ENCODE measurements at regions not wholly inside any gene's neighbourhood (a gene's known extent, or its start where the extent isn't known, plus 50 kb on each side); places are given as distances from the start of the nearest gene placed in this dataset.

DNA sequence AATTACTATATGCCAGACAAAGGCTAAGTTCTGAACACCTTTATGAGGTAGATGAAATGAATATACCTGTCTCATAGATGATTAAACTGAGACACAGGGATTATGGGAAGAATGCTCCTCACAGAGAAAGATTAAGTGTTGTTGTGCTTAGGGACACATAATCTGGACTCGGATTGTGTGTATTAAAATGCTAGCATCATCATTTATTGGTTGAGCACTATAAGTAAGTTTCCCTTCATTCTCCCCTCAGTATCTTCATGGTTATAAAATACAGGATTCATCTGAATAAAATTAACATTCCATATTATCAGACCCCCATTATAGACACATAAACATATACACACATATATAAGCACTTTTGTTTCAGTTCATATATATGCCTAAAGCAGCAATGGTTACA, 463.5 kb downstream of the PPP4R3C start:
- no peaks in the 10 kb centered on the region for H3K4me1 ChIP-seq (ENCODE audit: control insufficient read depth in 2 of 2, insufficient read depth in 2 of 2, low read length in 2 of 2)
- Mint-ChIP-seq H3K27ac (no peak overlapping the region), H3K4me1 (no peaks in the 10 kb centered on the region), H3K4me3 (no peak overlapping the region), H3K9me3 (ENCODE audit: insufficient read depth) (peaks cover 3% of the 10 kb centered on the region), H3K27me3 (no peaks in the 10 kb centered on the region)
- DNase-seq: no peak
- H3K27ac ChIP-seq (ENCODE audit: low read length in 2 of 2): no peak overlapping the region
- no peaks in the 10 kb centered on the region for H4K20me1 ChIP-seq (ENCODE audit: control insufficient read depth, insufficient read depth, low read length, poor library complexity, severe bottlenecking)
- no peaks in the 10 kb centered on the region for H3K27me3 ChIP-seq (replicated peaks in 1 of 4; ENCODE audit: control extremely low read depth in 1 of 4, control insufficient read depth in 3 of 4, insufficient read depth in 4 of 4, low read length in 3 of 4)
- H3K4me2 ChIP-seq (replicated peaks; ENCODE audit: low read depth, low read length, poor library complexity, severe bottlenecking): no peak overlapping the region
- H3K79me2 ChIP-seq (ENCODE audit: control insufficient read depth, insufficient read depth, low read length): no peaks in the 10 kb centered on the region
- H3K36me3 ChIP-seq (replicated peaks in 1 of 2; ENCODE audit: control extremely low read depth in 1 of 2, control insufficient read depth in 1 of 2, extremely low read depth in 1 of 2, insufficient read depth in 2 of 2, low read length in 1 of 2): no peaks in the 10 kb centered on the region
- no peak for TF ChIP-seq CTCF (IDR thresholded peaks at IDR 0.05)
- TF ChIP-seq EZH2 (IDR thresholded peaks at IDR 0.05; ENCODE audit: borderline replicate concordance, insufficient read depth, low read depth, low read length, poor library complexity, severe bottlenecking): no peak
- H3K4me3 ChIP-seq (ENCODE audit: control extremely low read depth in 1 of 5, extremely low read depth in 1 of 5, insufficient read depth in 1 of 5, low read depth in 2 of 5, low read length in 4 of 5): no peak overlapping the region
- no peak overlapping the region for H2AFZ ChIP-seq (ENCODE audit: insufficient read depth, low read depth, low read length, poor library complexity, severe bottlenecking)
- no peak for ATAC-seq (ENCODE audit: low read depth)
- intact Hi-C loops (cut with micrococcal nuclease): no loop called here
- no peak overlapping the region for H3K9ac ChIP-seq (ENCODE audit: low read length)
- no CpG with 5 or more reads among the region's 1 CpG for WGBS (ENCODE audit: insufficient coverage)
- CTCF ChIA-PET: no interaction called here
- POLR2A ChIA-PET: no interaction called here
- H3K9me3 ChIP-seq (ENCODE audit: control extremely low read depth in 1 of 3, control insufficient read depth in 2 of 3, insufficient read depth in 1 of 3, low read length in 2 of 3): no peaks in the 10 kb centered on the region

GRCh38 chrX:26958261-26958660, 504.9 kb downstream of the PPP4R3C start:
- H3K9ac ChIP-seq (ENCODE audit: low read length): no peak overlapping the region

More at GRCh38 chrX:26958261-26958660, 504.9 kb downstream of the PPP4R3C start:
- TF ChIP-seq EZH2 (IDR thresholded peaks at IDR 0.05; ENCODE audit: borderline replicate concordance, insufficient read depth, low read depth, low read length, poor library complexity, severe bottlenecking) (no peak), CTCF (IDR thresholded peaks at IDR 0.05) (no peak)
- no peaks in the 10 kb centered on the region for H4K20me1 ChIP-seq (ENCODE audit: control insufficient read depth, insufficient read depth, low read length, poor library complexity, severe bottlenecking)
- Mint-ChIP-seq H3K27ac (no peak overlapping the region), H3K27me3 (no peaks in the 10 kb centered on the region), H3K9me3 (ENCODE audit: insufficient read depth) (peaks cover 2% of the 10 kb centered on the region), H3K4me1 (no peaks in the 10 kb centered on the region), H3K4me3 (no peak overlapping the region)
- no peaks in the 10 kb centered on the region for H3K4me1 ChIP-seq (ENCODE audit: control insufficient read depth in 2 of 2, insufficient read depth in 2 of 2, low read length in 2 of 2)
- no peaks in the 10 kb centered on the region for H3K27me3 ChIP-seq (replicated peaks in 1 of 4; ENCODE audit: control extremely low read depth in 1 of 4, control insufficient read depth in 3 of 4, insufficient read depth in 4 of 4, low read length in 3 of 4)
- no peaks in the 10 kb centered on the region for H3K9me3 ChIP-seq (ENCODE audit: control extremely low read depth in 1 of 3, control insufficient read depth in 2 of 3, insufficient read depth in 1 of 3, low read length in 2 of 3)
- H3K27ac ChIP-seq (ENCODE audit: low read length in 2 of 2): no peak overlapping the region
- DNase-seq (no peak), ATAC-seq (ENCODE audit: low read depth) (no peak)
- no peaks in the 10 kb centered on the region for H3K36me3 ChIP-seq (replicated peaks in 1 of 2; ENCODE audit: control extremely low read depth in 1 of 2, control insufficient read depth in 1 of 2, extremely low read depth in 1 of 2, insufficient read depth in 2 of 2, low read length in 1 of 2)
- WGBS (ENCODE audit: insufficient coverage): no CpG with 5 or more reads among the region's 3 CpGs
- no peak overlapping the region for H3K4me2 ChIP-seq (replicated peaks; ENCODE audit: low read depth, low read length, poor library complexity, severe bottlenecking)
- no peak overlapping the region for H3K4me3 ChIP-seq (ENCODE audit: control extremely low read depth in 1 of 5, extremely low read depth in 1 of 5, insufficient read depth in 1 of 5, low read depth in 2 of 5, low read length in 4 of 5)
- H2AFZ ChIP-seq (ENCODE audit: insufficient read depth, low read depth, low read length, poor library complexity, severe bottlenecking): no peak overlapping the region
- POLR2A ChIA-PET: no interaction called here
- H3K79me2 ChIP-seq (ENCODE audit: control insufficient read depth, insufficient read depth, low read length): no peaks in the 10 kb centered on the region
- CTCF ChIA-PET: no interaction called here
- intact Hi-C loops (cut with micrococcal nuclease): no loop called here
